PFSK-1 (cell line): ENCODE measurements at regions not wholly inside any gene's neighbourhood (a gene's known extent, or its start where the extent isn't known, plus 50 kb on each side); places are given as distances from the start of the nearest gene placed in this dataset.

ENCODE experiments used
- FOXP2 ChIP-seq: optimal IDR thresholded peaks from 2 replicates; pipeline ENCODE3; 2011; ENCODE audit warnings: borderline replicate concordance, control low read depth, inconsistent platforms; ENCODE audit not compliant: insufficient read depth; ENCODE audit errors: extremely low read length, extremely low read depth
- POLR2AphosphoS5 ChIP-seq: IDR thresholded peaks from 2 replicates; pipeline ENCODE4 v1.6.1; 2012; ENCODE audit warnings: low read depth, mild to moderate bottlenecking, control low read depth, low read length, moderate library complexity
- REST ChIP-seq, 2 experiments: IDR thresholded peaks; 2 replicates each; pipeline versions ENCODE4 v1.6.1 to v1.8.0; 2011 to 2012; ENCODE audit warnings: low read depth in 2 of 2, low read length in 2 of 2, control low read depth in 1 of 2, inconsistent platforms in 1 of 2, mild to moderate bottlenecking in 1 of 2, moderate library complexity in 1 of 2; ENCODE audit not compliant: insufficient read depth in 1 of 2
- SIN3A ChIP-seq: IDR thresholded peaks from 2 replicates; pipeline ENCODE4 v1.6.1; 2012; ENCODE audit warnings: mild to moderate bottlenecking, low read length, moderate library complexity, borderline replicate concordance; ENCODE audit not compliant: insufficient read depth
- TAF1 ChIP-seq: IDR thresholded peaks from 2 replicates; pipeline ENCODE4 v1.6.1; 2012; ENCODE audit warnings: low read length, control low read depth, borderline replicate concordance; ENCODE audit not compliant: insufficient read depth

- TF ChIP-seq POLR2AphosphoS5 (no peak), TAF1 (no peak), SIN3A (no peak), FOXP2 (no peak), REST (IDR thresholded peaks at IDR 0.05; ENCODE audit: insufficient read depth in 1 of 2, low read depth in 2 of 2, low read length in 2 of 2) (no peak)
These were observed 60.3 kb downstream of the EOMES start for GRCh38 chr3:27661797-27662196.

- no peak for TF ChIP-seq FOXP2
- TF ChIP-seq TAF1, result no peak
- TF ChIP-seq POLR2AphosphoS5, result no peak
- TF ChIP-seq REST (IDR thresholded peaks at IDR 0.05; ENCODE audit: insufficient read depth in 1 of 2, low read depth in 2 of 2, low read length in 2 of 2), result no peak
- no peak for TF ChIP-seq SIN3A
These were observed 62.7 kb downstream of the EOMES start for GRCh38 chr3:27659279-27660021.

- no peak for TF ChIP-seq POLR2AphosphoS5
- TF ChIP-seq TAF1, result no peak
- TF ChIP-seq FOXP2, result no peak
- TF ChIP-seq REST (IDR thresholded peaks at IDR 0.05; ENCODE audit: insufficient read depth in 1 of 2, low read depth in 2 of 2, low read length in 2 of 2), result no peak
- no peak for TF ChIP-seq SIN3A
These were observed 63.4 kb downstream of the EOMES start for GRCh38 chr3:27658741-27659140.

GRCh38 chr3:27657871-27658270 is 64.3 kb downstream of the EOMES start:
- no peak for TF ChIP-seq SIN3A
- no peak for TF ChIP-seq POLR2AphosphoS5
- TF ChIP-seq REST (IDR thresholded peaks at IDR 0.05; ENCODE audit: insufficient read depth in 1 of 2, low read depth in 2 of 2, low read length in 2 of 2), result no peak
- TF ChIP-seq TAF1, result no peak
- TF ChIP-seq FOXP2, result no peak
